HEK293T (cell line): ENCODE measurements at regions not wholly inside any gene's neighbourhood (a gene's known extent, or its start where the extent isn't known, plus 50 kb on each side); places are given as distances from the start of the nearest gene placed in this dataset.

Experiments
- CTCF ChIA-PET: fragments of 350-600 bp; formaldehyde crosslinking; extraction: SDS; loops from one replicate; lab custom pipeline; 2021; ENCODE audit warnings: antibody characterized with exemption, inconsistent platforms; lab: Yijun Ruan, JAX
- POLR2A ChIA-PET: fragments of 350-600 bp; formaldehyde crosslinking; extraction: SDS; loops from one replicate; lab custom pipeline; 2020; ENCODE audit warnings: antibody characterized with exemption, inconsistent platforms; lab: Yijun Ruan, JAX
- DNase-seq: peaks from one replicate; pipeline ENCODE4 v3.0.0; 2012; ENCODE audit warnings: mixed read lengths; ENCODE audit errors: extremely low spot score
- ARNT ChIP-seq: fragments of 450-650 bp; IDR thresholded peaks from 2 replicates; pipeline ENCODE4 v1.6.1; 2017; ENCODE audit warnings: mild to moderate bottlenecking
- BHLHE40 ChIP-seq: fragments of 450-650 bp; IDR thresholded peaks from 2 replicates; pipeline ENCODE4 v1.6.1; 2016; ENCODE audit warnings: mild to moderate bottlenecking, moderate library complexity, borderline replicate concordance
- CTBP1 ChIP-seq: fragments of 450-650 bp; IDR thresholded peaks from 2 replicates; pipeline ENCODE4 v1.6.1; 2016; ENCODE audit warnings: borderline replicate concordance
- ELF4 ChIP-seq: fragments of 450-650 bp; IDR thresholded peaks from 2 replicates; pipeline ENCODE4 v1.6.1; 2017; ENCODE audit warnings: antibody characterized with exemption
- FOXA1 ChIP-seq: fragments of 450-650 bp; IDR thresholded peaks from 2 replicates; pipeline ENCODE4 v1.6.1; 2016; ENCODE audit warnings: mild to moderate bottlenecking
- FOXK2 ChIP-seq: fragments of 450-650 bp; IDR thresholded peaks from 2 replicates; pipeline ENCODE4 v1.6.1; 2016; ENCODE audit warnings: mild to moderate bottlenecking
- FOXM1 ChIP-seq: fragments of 450-650 bp; IDR thresholded peaks from 2 replicates; pipeline ENCODE4 v1.6.1; 2017; ENCODE audit warnings: mild to moderate bottlenecking, borderline replicate concordance
- HDGF ChIP-seq: fragments of 450-650 bp; IDR thresholded peaks from 2 replicates; pipeline ENCODE4 v1.6.1; 2017; ENCODE audit warnings: antibody characterized with exemption, borderline replicate concordance
- L3MBTL2 ChIP-seq: fragments of 450-650 bp; conservative IDR thresholded peaks from 2 replicates; pipeline ENCODE4 v1.6.1; 2016; ENCODE audit warnings: mild to moderate bottlenecking
- LEF1 ChIP-seq: fragments of 450-650 bp; IDR thresholded peaks from 2 replicates; pipeline ENCODE4 v1.6.1; 2017; ENCODE audit warnings: mild to moderate bottlenecking, borderline replicate concordance
- NFRKB ChIP-seq: fragments of 450-650 bp; IDR thresholded peaks from 2 replicates; pipeline ENCODE4 v1.6.1; 2016; ENCODE audit warnings: mild to moderate bottlenecking, moderate library complexity
- SP1 ChIP-seq: fragments of 450-650 bp; IDR thresholded peaks from 2 replicates; pipeline ENCODE4 v1.6.1; 2017
- SUZ12 ChIP-seq: fragments of 450-650 bp; IDR thresholded peaks from 2 replicates; pipeline ENCODE4 v1.6.1; 2016; ENCODE audit warnings: mild to moderate bottlenecking
- TARDBP ChIP-seq: fragments of 450-650 bp; IDR thresholded peaks from 2 replicates; pipeline ENCODE4 v1.6.1; 2016
- ZNF384 ChIP-seq: fragments of 450-650 bp; IDR thresholded peaks from 2 replicates; pipeline ENCODE4 v1.6.1; 2016
- TF ChIP-seq, protein P1 (sequence below): fragments of 450-650 bp; IDR thresholded peaks from 2 replicates; pipeline ENCODE4 v1.6.1; 2016

DNA sequence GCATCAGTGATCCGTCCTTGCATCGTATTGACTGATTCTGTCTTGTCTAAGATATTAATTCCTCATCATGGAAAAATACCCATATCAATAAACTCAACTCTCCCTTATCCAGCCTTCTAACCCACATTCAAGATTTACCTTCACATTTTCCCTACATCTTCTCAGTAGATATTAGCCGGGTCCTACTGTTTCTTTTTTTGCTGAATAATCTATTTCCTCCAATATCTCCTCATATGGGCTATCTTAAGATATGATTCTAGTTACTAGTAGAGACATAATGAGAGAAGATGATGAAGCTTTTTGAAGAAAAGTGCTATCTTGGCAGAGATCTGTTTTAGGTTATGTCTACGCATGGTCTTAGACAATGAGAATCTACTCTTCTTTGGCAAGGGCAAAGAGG is 785.8 kb downstream of the BRINP1 start:
- ChIA-PET CTCF (no interaction called here), POLR2A (no interaction called here)
- DNase-seq = no peak
- TF ChIP-seq ARNT (no peak), BHLHE40 (no peak), FOXM1 (no peak), FOXK2 (no peak), ZNF384 (no peak), TARDBP (no peak), NFRKB (no peak), ELF4 (no peak), FOXA1 (no peak), LEF1 (no peak), L3MBTL2 (no peak), CTBP1 (no peak), HDGF (no peak), SP1 (no peak), SUZ12 (no peak)
- TF ChIP-seq, protein P1, sequence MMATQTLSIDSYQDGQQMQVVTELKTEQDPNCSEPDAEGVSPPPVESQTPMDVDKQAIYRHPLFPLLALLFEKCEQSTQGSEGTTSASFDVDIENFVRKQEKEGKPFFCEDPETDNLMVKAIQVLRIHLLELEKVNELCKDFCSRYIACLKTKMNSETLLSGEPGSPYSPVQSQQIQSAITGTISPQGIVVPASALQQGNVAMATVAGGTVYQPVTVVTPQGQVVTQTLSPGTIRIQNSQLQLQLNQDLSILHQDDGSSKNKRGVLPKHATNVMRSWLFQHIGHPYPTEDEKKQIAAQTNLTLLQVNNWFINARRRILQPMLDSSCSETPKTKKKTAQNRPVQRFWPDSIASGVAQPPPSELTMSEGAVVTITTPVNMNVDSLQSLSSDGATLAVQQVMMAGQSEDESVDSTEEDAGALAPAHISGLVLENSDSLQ = no peak

DNA sequence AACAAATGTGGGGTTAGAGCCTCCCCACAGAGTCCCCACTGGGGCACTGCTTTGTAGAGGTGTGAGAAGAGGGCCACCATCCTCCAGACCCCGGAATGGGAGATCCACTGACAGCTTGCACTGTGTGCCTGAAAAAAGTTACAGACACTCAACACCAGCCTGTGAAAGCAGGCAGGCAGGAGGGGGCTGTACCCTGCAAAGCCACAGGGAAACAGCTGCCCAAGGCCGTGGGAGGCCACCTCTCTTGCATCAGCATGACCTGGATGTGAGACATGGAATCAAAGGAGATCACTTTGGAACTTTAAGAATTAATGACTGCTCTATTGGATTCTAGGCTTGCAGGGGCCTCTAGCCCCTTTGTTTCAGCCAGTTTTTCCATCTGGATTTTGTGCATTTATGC is 782.3 kb downstream of the BRINP1 start:
- ChIA-PET POLR2A (no interaction called here), CTCF (no interaction called here)
- no peak for DNase-seq
- TF ChIP-seq HDGF (no peak), FOXM1 (no peak), CTBP1 (no peak), L3MBTL2 (no peak), TARDBP (no peak), ELF4 (no peak), FOXK2 (no peak), SUZ12 (no peak), ARNT (no peak), FOXA1 (no peak), LEF1 (no peak), BHLHE40 (no peak)

DNA sequence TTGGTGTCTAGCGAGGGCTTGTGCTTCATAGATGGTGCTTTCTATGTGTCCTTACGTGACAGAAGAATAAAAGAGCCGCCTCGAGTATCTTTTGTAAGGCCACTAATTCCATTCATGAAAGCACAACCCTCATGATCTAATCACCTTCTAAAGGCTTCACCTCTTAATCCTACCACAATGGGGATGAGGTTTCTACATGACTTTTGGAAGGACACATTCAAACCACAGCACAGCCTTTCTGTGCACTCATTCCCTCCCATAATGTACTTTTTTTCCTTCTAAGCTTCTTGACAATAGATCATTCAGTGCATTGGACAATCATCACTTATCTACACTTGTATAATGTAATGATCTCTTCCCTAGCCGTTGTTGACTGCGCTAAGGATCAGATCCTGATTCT is 774.8 kb downstream of the BRINP1 start:
- ChIA-PET CTCF (no interaction called here), POLR2A (no interaction called here)
- TF ChIP-seq TARDBP (no peak), LEF1 (no peak), SUZ12 (no peak), ELF4 (no peak), FOXK2 (no peak)
- TF ChIP-seq, protein P1 = no peak
- DNase-seq = no peak

DNA sequence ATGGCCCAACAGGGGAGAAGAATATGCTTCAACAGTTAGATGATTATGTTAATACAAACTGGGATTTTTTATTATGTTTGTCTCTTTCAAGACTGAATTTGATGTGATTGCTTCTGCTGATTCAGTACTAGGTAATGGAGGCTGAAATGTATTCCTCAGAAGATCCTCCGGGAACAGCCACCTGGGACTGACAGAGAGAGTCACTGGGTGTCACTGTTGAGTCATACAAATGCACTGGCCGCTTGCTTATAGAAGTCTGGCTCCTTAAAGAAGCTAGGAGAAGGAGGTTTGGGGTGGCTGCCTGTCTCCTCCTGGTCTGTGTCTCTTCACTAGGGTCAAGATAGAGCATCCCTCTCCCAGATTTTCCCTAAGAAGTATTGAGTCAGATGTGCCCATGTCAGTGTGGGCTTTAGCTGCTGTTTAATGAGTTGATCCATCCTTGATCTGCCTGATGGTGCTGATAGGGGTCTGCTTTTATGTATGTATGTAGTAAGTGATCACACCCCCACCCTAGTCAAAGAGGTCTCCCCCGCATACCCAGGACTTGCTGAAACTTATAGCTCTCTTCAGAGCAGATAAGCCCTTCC is 773.4 kb downstream of the BRINP1 start:
- ChIA-PET CTCF (interaction anchor here (0.6 kb wide), 1 partner anchor 438 kb away, joined by 6 read pairs; no protein-coding TSS in a partner anchor), POLR2A (no interaction called here)
- TF ChIP-seq SUZ12 (no peak), BHLHE40 (no peak), FOXA1 (no peak), FOXM1 (no peak), ARNT (no peak), NFRKB (no peak), SP1 (no peak), TARDBP (no peak), L3MBTL2 (no peak), CTBP1 (no peak), LEF1 (no peak)
- DNase-seq = peak; percentile 14

DNA sequence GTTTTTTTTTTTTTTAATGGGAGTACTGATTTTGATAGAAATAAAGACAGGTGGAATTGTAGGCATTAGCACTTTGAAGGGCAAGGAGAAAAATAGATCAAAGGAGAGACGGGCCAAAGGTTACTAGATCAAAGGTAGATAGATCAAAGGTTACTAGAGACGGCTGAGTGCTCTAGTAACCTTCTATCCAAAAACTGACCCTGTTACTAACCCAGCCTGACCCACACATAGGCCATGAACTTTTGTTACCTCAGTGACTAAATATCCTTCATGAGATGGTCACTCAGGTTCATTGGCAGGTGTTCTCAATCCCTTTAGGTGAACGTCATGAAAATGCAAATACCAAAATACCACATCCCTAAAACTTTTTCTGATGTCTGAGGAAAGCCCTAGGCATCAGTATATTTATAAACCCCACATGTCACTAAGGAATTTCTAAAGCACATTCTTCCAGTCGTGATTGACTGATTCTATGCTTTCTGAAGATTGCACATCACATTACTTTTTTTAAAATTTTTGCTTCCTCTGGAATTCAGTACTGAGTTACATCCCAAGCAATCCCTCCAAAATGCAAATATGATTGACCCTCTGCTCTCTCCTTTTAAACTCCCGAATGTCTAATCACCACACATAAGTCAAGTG is 772.7 kb downstream of the BRINP1 start:
- POLR2A ChIA-PET = no interaction called here
- CTCF ChIA-PET = interaction anchor here (0.6 kb wide), 1 partner anchor 439 kb away, joined by 6 read pairs; no protein-coding TSS in a partner anchor

More for the DNA sequence above, 772.7 kb downstream of the BRINP1 start:
- DNase-seq = no peak
- no peak for TF ChIP-seq SP1
- no peak for TF ChIP-seq LEF1
- no peak for TF ChIP-seq TARDBP
- TF ChIP-seq ARNT = no peak
- TF ChIP-seq SUZ12 = no peak
- TF ChIP-seq FOXM1 = no peak
- TF ChIP-seq FOXA1 = no peak
- TF ChIP-seq ELF4 = no peak
- no peak for TF ChIP-seq BHLHE40
- no peak for TF ChIP-seq L3MBTL2
- no peak for TF ChIP-seq NFRKB
- TF ChIP-seq CTBP1 = no peak
- TF ChIP-seq ZNF384 = no peak
- TF ChIP-seq, protein P1 = no peak
